WI38 (cell line): ENCODE measurements at regions not wholly inside any gene's neighbourhood (a gene's known extent, or its start where the extent isn't known, plus 50 kb on each side); places are given as distances from the start of the nearest gene placed in this dataset.

ENCODE experiments used
- H3K4me3 ChIP-seq: 2 replicates; pipeline ENCODE4 v1.5.1; 2011; ENCODE audit warnings: low read depth, mild to moderate bottlenecking, control low read depth, low read length
- TF ChIP-seq, protein P1 (sequence below): IDR thresholded peaks from 2 replicates; pipeline ENCODE4 v1.5.1; 2012; ENCODE audit warnings: low read depth, mild to moderate bottlenecking, control low read depth, low read length

DNA sequence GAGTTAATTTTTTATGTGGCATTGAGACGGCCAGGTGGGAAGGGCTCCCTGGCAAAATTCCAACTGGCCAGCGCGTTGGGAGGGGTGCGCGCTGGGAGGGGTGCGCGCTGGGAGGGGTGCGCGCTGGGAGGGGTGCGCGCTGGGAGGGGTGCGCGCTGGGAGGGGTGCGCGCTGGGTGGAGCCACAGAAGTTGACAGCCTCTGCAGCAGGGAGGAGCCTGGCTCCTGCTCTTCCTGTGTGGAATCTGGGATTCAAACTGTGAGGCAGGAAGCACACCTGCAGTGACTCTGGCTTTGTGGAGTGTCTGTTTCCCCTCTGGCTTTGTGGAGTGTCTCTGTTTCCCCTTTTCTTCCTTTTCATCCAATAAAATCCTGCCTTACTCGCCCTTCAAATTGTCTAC is 147.9 kb upstream of the CBLN2 start:
- TF ChIP-seq, protein P1, sequence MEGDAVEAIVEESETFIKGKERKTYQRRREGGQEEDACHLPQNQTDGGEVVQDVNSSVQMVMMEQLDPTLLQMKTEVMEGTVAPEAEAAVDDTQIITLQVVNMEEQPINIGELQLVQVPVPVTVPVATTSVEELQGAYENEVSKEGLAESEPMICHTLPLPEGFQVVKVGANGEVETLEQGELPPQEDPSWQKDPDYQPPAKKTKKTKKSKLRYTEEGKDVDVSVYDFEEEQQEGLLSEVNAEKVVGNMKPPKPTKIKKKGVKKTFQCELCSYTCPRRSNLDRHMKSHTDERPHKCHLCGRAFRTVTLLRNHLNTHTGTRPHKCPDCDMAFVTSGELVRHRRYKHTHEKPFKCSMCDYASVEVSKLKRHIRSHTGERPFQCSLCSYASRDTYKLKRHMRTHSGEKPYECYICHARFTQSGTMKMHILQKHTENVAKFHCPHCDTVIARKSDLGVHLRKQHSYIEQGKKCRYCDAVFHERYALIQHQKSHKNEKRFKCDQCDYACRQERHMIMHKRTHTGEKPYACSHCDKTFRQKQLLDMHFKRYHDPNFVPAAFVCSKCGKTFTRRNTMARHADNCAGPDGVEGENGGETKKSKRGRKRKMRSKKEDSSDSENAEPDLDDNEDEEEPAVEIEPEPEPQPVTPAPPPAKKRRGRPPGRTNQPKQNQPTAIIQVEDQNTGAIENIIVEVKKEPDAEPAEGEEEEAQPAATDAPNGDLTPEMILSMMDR = no peak
- no peak overlapping the region for H3K4me3 ChIP-seq

DNA sequence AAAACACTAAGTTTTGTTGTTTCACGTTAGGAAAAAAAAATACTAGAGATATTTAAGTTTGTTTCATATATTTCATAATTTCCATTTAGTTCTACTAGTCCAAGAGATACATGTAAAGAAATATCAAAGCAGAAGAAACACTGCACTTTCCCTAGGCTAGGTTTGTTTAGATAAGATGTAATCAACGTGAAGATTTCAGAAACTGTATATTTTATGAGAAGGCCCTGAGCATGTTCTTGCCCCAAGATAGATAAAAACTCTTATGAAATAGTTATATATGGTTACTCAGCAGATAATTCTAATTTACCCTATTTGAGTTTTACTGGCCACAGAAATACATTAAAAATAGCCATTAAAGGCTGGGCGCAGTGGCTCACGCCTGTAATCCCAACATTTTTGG is 143.6 kb upstream of the CBLN2 start:
- TF ChIP-seq, protein P1 = no peak
- no peak overlapping the region for H3K4me3 ChIP-seq

GRCh38 chr18:72675394-72675793 is 131.3 kb upstream of the CBLN2 start:
- TF ChIP-seq, protein P1 = no peak
- H3K4me3 ChIP-seq = no peak overlapping the region

DNA sequence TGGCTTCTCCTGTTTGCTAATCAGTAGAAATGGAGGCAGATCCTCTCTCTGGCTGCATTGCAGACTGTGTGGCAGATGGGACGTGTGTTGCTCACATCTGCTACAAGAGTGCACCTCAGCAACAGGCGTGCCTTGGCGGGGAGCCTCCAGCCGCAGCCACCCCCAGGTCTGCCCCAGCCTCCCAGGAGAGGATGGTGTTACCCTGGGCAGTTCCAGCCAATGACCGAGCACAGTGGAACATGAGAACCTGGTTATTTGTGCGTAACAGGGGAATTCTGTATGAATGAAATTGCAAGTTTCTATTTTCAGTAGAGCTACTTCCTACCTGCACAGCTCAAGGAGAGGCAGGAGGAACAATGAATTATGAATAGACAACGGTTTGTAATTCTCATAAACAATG is 130.6 kb upstream of the CBLN2 start:
- H3K4me3 ChIP-seq = no peak overlapping the region
- TF ChIP-seq, protein P1 = no peak

- TF ChIP-seq, protein P1 = no peak
These were observed 129.1 kb upstream of the CBLN2 start for GRCh38 chr18:72673242-72673641.

DNA sequence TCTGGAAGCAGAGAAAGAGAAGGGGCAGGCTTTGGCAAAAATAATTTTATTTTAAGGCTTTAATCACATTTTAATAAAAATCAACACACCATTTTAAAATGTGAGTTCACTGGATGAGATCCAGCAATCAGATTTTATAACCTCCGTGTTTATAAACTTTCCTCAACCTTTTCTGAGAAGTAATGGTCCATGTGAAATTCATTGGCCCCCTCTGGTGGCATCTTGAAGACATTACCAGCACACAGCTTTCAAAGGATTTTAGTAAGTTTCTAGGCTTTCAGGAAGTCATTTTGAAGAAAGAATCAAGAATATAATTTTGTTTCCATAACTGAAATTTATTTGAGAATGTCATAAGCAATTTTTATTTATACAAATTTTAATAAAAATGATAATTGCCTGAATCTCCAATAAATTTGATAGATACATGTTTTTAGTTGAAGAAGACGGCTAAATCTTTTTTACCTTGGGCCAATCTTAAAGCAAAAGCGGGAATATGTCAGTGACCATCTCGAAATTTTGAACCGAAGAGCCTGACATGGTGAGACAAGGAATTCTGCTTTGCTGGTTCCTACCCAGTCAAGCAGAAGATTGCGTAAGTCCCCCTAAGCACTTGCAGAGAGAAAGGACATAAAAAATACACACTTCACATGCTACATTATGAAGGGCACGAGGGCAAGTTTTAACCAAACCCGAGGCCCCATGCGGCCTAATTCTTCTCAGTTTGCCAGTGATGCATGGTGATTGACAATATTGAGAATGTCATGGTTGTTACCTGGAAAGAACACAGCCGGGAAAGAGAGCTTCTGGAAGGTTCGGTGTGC is 128.4 kb upstream of the CBLN2 start:
- TF ChIP-seq, protein P1 = peak; percentile 41; the same call in 1 of the 2 replicates
- no peak overlapping the region for H3K4me3 ChIP-seq

More at GRCh38 chr18:72673242-72673641, 129.1 kb upstream of the CBLN2 start:
- no peak overlapping the region for H3K4me3 ChIP-seq

GRCh38 chr18:72667932-72668331 is 123.8 kb upstream of the CBLN2 start:
- no peak overlapping the region for H3K4me3 ChIP-seq
- TF ChIP-seq, protein P1 = no peak
